H1 (cell line): ENCODE measurements at regions not wholly inside any gene's neighbourhood (a gene's known extent, or its start where the extent isn't known, plus 50 kb on each side); places are given as distances from the start of the nearest gene placed in this dataset.

Experiments used
- CTCF ChIA-PET: fragments of 300-600 bp; sonication (Branson Sonifier 250); formaldehyde crosslinking; loops from one replicate; lab custom pipeline; 2021; ENCODE audit not compliant: partially characterized antibody; lab: Charles Lee
- POLR2A ChIA-PET: fragments of 300-600 bp; sonication (Branson Sonifier 250); formaldehyde crosslinking; loops from one replicate; lab custom pipeline; 2021; ENCODE audit warnings: inconsistent platforms; ENCODE audit not compliant: partially characterized antibody; lab: Charles Lee
- DNase-seq, 2 experiments: peaks; one replicate each; pipeline versions ENCODE4 v3.0.0 to v3.0.0-alpha.2; 2010 to 2022; ENCODE audit warnings: low spot score in 2 of 2, low read depth in 1 of 2, mixed read lengths in 1 of 2
- FAIRE-seq: peaks from 2 replicates; lab custom pipeline; 2011; peaks lifted over from hg19 to GRCh38; lab: Jason Lieb, UNC
- H2AFZ ChIP-seq: 2 replicates; pipeline ENCODE4 v1.8.1; 2012; ENCODE audit warnings: low read length, inconsistent platforms
- H2AK5ac ChIP-seq: 2 replicates; pipeline ENCODE4 v1.6.1; 2013; ENCODE audit warnings: low read depth, low read length
- H2BK120ac ChIP-seq: replicated peaks from 2 replicates; pipeline ENCODE3; 2013; ENCODE audit warnings: low read depth, low read length, inconsistent platforms
- H2BK12ac ChIP-seq: 2 replicates; pipeline ENCODE4 v1.6.1; 2013; ENCODE audit warnings: low read depth, low read length
- H2BK15ac ChIP-seq: 2 replicates; pipeline ENCODE4 v1.6.1; 2013; ENCODE audit warnings: low read length
- H2BK20ac ChIP-seq: 2 replicates; pipeline ENCODE4 v1.6.1; 2013; ENCODE audit warnings: low read length
- H2BK5ac ChIP-seq: 2 replicates; pipeline ENCODE4 v1.6.1; 2013; ENCODE audit warnings: low read depth, low read length
- H3K14ac ChIP-seq: 2 replicates; pipeline ENCODE4 v1.6.1; 2013; ENCODE audit warnings: inconsistent platforms; ENCODE audit not compliant: insufficient read length
- H3K18ac ChIP-seq: 2 replicates; pipeline ENCODE4 v1.6.1; 2013; ENCODE audit warnings: low read length; ENCODE audit errors: extremely low read depth
- H3K23ac ChIP-seq: 2 replicates; pipeline ENCODE4 v1.6.1; 2013; ENCODE audit warnings: inconsistent platforms; ENCODE audit not compliant: insufficient read length
- H3K23me2 ChIP-seq: 2 replicates; pipeline ENCODE4 v1.6.1; 2013; ENCODE audit warnings: low read depth, low read length
- H3K27ac ChIP-seq: 2 replicates; pipeline ENCODE4 v1.6.1; 2011; ENCODE audit warnings: low read depth, low read length, inconsistent platforms
- H3K27me3 ChIP-seq, 4 experiments: replicated peaks in 1 of 4; 1 replicate in 1 of 4; 2 replicates in 3 of 4; pipeline versions ENCODE4 v1.6.1 to v1.8.1; 2011 to 2013; ENCODE audit warnings: low read length in 3 of 4, mild to moderate bottlenecking in 3 of 4, inconsistent platforms in 2 of 4, mixed read lengths in 2 of 4, moderate library complexity in 1 of 4; ENCODE audit not compliant: control insufficient read depth in 3 of 4, insufficient read depth in 3 of 4; ENCODE audit errors: extremely low read depth in 1 of 4
- H3K36me3 ChIP-seq, 4 experiments: 2 replicates each; pipeline versions ENCODE4 v1.6.1 to v1.8.1; 2011 to 2013; ENCODE audit warnings: mild to moderate bottlenecking in 4 of 4, low read length in 3 of 4, moderate library complexity in 2 of 4, control low read depth in 1 of 4, inconsistent platforms in 1 of 4; ENCODE audit not compliant: insufficient read depth in 4 of 4, control insufficient read depth in 2 of 4
- H3K4ac ChIP-seq: replicated peaks from 2 replicates; pipeline ENCODE3; 2013; ENCODE audit warnings: low read length, low read depth, mixed read lengths, inconsistent platforms; ENCODE audit not compliant: insufficient read length
- H3K4me1 ChIP-seq, 4 experiments: replicated peaks in 1 of 4; 1 replicate in 1 of 4; 2 replicates in 3 of 4; pipeline versions ENCODE4 v1.6.1 to v1.8.1; 2011 to 2013; ENCODE audit warnings: low read length in 3 of 4, inconsistent platforms in 2 of 4, mixed read lengths in 1 of 4; ENCODE audit not compliant: insufficient read depth in 4 of 4, control insufficient read depth in 3 of 4
- H3K4me2 ChIP-seq, 2 experiments: 2 replicates each; pipeline versions ENCODE4 v1.6.1 to v1.8.1; 2011 to 2013; ENCODE audit warnings: low read depth in 2 of 2, low read length in 2 of 2, control low read depth in 1 of 2, inconsistent platforms in 1 of 2, mild to moderate bottlenecking in 1 of 2; ENCODE audit not compliant: insufficient read depth in 1 of 2
- H3K4me3 ChIP-seq, 4 experiments: fragments of 200-600, 300-600 bp in 1 of 4; sonication (generic), shearing (Covaris generic), sonication (Bioruptor Twin) in 1 of 4; 2 replicates each; pipeline versions ENCODE4 v1.5.1 to v1.8.1; 2011 to 2016; ENCODE audit warnings: low read length in 4 of 4, low read depth in 3 of 4, control low read depth in 2 of 4, inconsistent platforms in 2 of 4, mild to moderate bottlenecking in 2 of 4, mixed read lengths in 1 of 4, moderate library complexity in 1 of 4; ENCODE audit not compliant: insufficient read depth in 2 of 4; ENCODE audit errors: extremely low read depth in 1 of 4
- H3K56ac ChIP-seq: replicated peaks from 2 replicates; pipeline ENCODE3; 2013; ENCODE audit warnings: low read depth, mild to moderate bottlenecking, mixed read lengths, low read length, inconsistent platforms; ENCODE audit not compliant: insufficient read length
- H3K79me1 ChIP-seq: 2 replicates; pipeline ENCODE4 v1.6.1; 2013; ENCODE audit warnings: low read depth, low read length, control low read depth
- H3K79me2 ChIP-seq, 2 experiments: 2 replicates each; pipeline versions ENCODE4 v1.6.1 to v1.8.1; 2012 to 2013; ENCODE audit warnings: low read length in 2 of 2, mild to moderate bottlenecking in 2 of 2, inconsistent platforms in 1 of 2; ENCODE audit not compliant: insufficient read depth in 2 of 2, control insufficient read depth in 1 of 2
- H3K9ac ChIP-seq, 4 experiments: replicated peaks in 1 of 4; 1 replicate in 1 of 4; 2 replicates in 3 of 4; pipeline versions ENCODE4 v1.6.1 to v1.8.1; 2011 to 2013; ENCODE audit warnings: low read depth in 3 of 4, low read length in 3 of 4, control low read depth in 2 of 4, mild to moderate bottlenecking in 2 of 4, moderate library complexity in 2 of 4, inconsistent platforms in 1 of 4; ENCODE audit errors: extremely low read depth in 1 of 4
- H3K9me3 ChIP-seq, 2 experiments: 2 replicates each; pipeline versions ENCODE4 v1.6.1 to v1.8.1; 2012 to 2013; ENCODE audit warnings: mild to moderate bottlenecking in 2 of 2, moderate library complexity in 2 of 2, control low read depth in 1 of 2, inconsistent platforms in 1 of 2, low read depth in 1 of 2, low read length in 1 of 2, mixed read lengths in 1 of 2; ENCODE audit not compliant: insufficient read depth in 2 of 2
- H4K20me1 ChIP-seq, 2 experiments: replicated peaks in 1 of 2; 2 replicates each; pipeline versions ENCODE3 to v1.8.1; 2011 to 2013; ENCODE audit warnings: inconsistent platforms in 2 of 2, low read length in 2 of 2, mild to moderate bottlenecking in 1 of 2; ENCODE audit not compliant: insufficient read depth in 2 of 2, control insufficient read depth in 1 of 2
- H4K5ac ChIP-seq: 2 replicates; pipeline ENCODE4 v1.6.1; 2013; ENCODE audit warnings: low read length, low read depth, mixed read lengths, inconsistent platforms; ENCODE audit not compliant: insufficient read length
- H4K8ac ChIP-seq: 2 replicates; pipeline ENCODE4 v1.8.0; 2013; ENCODE audit warnings: mild to moderate bottlenecking, moderate library complexity, low read length, inconsistent platforms; ENCODE audit not compliant: insufficient read depth; ENCODE audit errors: extremely low read depth
- H4K91ac ChIP-seq: replicated peaks from 2 replicates; pipeline ENCODE3; 2013; ENCODE audit warnings: low read length, mixed read lengths, inconsistent platforms; ENCODE audit not compliant: insufficient read length
- EZH2 ChIP-seq: fragments of 200-600 bp; sonication (generic); IDR thresholded peaks from 2 replicates; pipeline ENCODE4 v1.7.1; 2012; ENCODE audit warnings: low read depth, mild to moderate bottlenecking, moderate library complexity, low read length, inconsistent platforms; ENCODE audit not compliant: severe bottlenecking
- TBP ChIP-seq: IDR thresholded peaks from 2 replicates; pipeline ENCODE4 v1.6.1; 2011; ENCODE audit warnings: low read depth, low read length, improper control_type of control experiment
- WGBS, 2 experiments: shearing (Covaris generic) in 1 of 2; methylation state at CpG; one replicate each; pipeline versions ENCODE4 v1.1.6 to v1.1.7; 2013 to 2015; ENCODE audit warnings: low lambda C conversion rate in 2 of 2, mixed read lengths in 2 of 2, inconsistent platforms in 1 of 2, low coverage in 1 of 2, missing lambda C conversion rate in 1 of 2; ENCODE audit not compliant: insufficient replicate concordance in 2 of 2, insufficient coverage in 1 of 2, insufficient read length in 1 of 2; ENCODE audit errors: extremely low coverage in 1 of 2, missing lambda C conversion rate in 1 of 2; 5-methylcytosine and 5-hydroxymethylcytosine counted together
- TF ChIP-seq, protein P1 (sequence below): IDR thresholded peaks from 2 replicates; pipeline ENCODE4 v1.6.1; 2011; ENCODE audit warnings: low read length, improper control_type of control experiment
- TF ChIP-seq, protein P2 (sequence below), 3 experiments: IDR thresholded peaks; 1 replicate in 2 of 3; 2 replicates in 1 of 3; pipeline versions ENCODE4 v1.5.1 to v1.6.1; 2011; ENCODE audit warnings: low read length in 3 of 3, mild to moderate bottlenecking in 3 of 3, inconsistent platforms in 2 of 3, low read depth in 1 of 3, moderate library complexity in 1 of 3; ENCODE audit not compliant: insufficient read depth in 1 of 3; ENCODE audit errors: control extremely low read depth in 1 of 3

DNA sequence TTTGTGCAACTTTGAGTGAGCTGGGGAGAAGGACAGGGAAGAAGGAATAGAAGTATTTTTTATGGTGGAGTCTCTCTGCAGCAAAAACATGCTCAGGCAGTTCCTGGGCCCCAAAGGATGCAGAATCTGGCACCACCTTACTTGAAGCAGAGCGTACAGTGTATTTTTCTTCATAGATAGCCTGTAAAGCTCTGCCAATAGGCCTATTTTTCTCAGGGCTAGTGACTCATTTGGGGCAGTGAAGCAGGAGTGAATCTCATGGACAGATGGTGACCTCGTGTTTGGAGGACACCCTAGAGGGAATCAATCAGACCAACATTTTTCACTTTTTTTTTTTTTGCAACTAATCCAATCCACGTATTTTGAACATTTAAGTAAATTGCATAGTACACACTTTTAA, 268.1 kb upstream of the CXCR4 start:
- WGBS, 2 experiments = 89% methylated on average over 3 of the region's 3 CpGs; no CpG with 5 or more reads in 1 of the 2 experiments
- no peak overlapping the region for H3K14ac ChIP-seq
- no peak overlapping the region for H3K56ac ChIP-seq
- H4K91ac ChIP-seq = no peak overlapping the region
- CTCF ChIA-PET = interaction anchor here (0.6 to 11.1 kb wide), 8 partner anchors 9 to 1109 kb away, joined by 3 to 144 read pairs (median 4); no protein-coding TSS in a partner anchor
- no peak overlapping the region for H3K23ac ChIP-seq
- POLR2A ChIA-PET = no interaction called here
- peak in 1 of 2 experiments; percentile 8 for DNase-seq
- H3K79me2 ChIP-seq = no peaks in the 10 kb centered on the region
- no peak overlapping the region for H4K8ac ChIP-seq
- no peaks in the 10 kb centered on the region for H3K4me1 ChIP-seq
- no peak overlapping the region for H3K9ac ChIP-seq
- H3K23me2 ChIP-seq = no peaks in the 10 kb centered on the region
- no peak overlapping the region for H3K4me3 ChIP-seq
- H3K4ac ChIP-seq = no peak overlapping the region
- H3K27ac ChIP-seq = no peak overlapping the region
- no peaks in the 10 kb centered on the region for H3K27me3 ChIP-seq
- no peak overlapping the region for H2AFZ ChIP-seq
- no peak for FAIRE-seq
- no peak overlapping the region for H2AK5ac ChIP-seq
- no peak overlapping the region for H2BK12ac ChIP-seq
- no peak overlapping the region for H2BK20ac ChIP-seq
- no peak overlapping the region for H4K5ac ChIP-seq
- H3K36me3 ChIP-seq = no peaks in the 10 kb centered on the region
- H3K18ac ChIP-seq = no peak overlapping the region
- no peak overlapping the region for H2BK15ac ChIP-seq
- no peak overlapping the region for H2BK5ac ChIP-seq
- H3K79me1 ChIP-seq = no peaks in the 10 kb centered on the region
- H2BK120ac ChIP-seq = no peak overlapping the region
- no peaks in the 10 kb centered on the region for H4K20me1 ChIP-seq
- no peaks in the 10 kb centered on the region for H3K9me3 ChIP-seq
- H3K4me2 ChIP-seq = no peak overlapping the region
- TF ChIP-seq, protein P1, sequence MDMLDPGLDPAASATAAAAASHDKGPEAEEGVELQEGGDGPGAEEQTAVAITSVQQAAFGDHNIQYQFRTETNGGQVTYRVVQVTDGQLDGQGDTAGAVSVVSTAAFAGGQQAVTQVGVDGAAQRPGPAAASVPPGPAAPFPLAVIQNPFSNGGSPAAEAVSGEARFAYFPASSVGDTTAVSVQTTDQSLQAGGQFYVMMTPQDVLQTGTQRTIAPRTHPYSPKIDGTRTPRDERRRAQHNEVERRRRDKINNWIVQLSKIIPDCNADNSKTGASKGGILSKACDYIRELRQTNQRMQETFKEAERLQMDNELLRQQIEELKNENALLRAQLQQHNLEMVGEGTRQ = no peak
- TF ChIP-seq, protein P2, sequence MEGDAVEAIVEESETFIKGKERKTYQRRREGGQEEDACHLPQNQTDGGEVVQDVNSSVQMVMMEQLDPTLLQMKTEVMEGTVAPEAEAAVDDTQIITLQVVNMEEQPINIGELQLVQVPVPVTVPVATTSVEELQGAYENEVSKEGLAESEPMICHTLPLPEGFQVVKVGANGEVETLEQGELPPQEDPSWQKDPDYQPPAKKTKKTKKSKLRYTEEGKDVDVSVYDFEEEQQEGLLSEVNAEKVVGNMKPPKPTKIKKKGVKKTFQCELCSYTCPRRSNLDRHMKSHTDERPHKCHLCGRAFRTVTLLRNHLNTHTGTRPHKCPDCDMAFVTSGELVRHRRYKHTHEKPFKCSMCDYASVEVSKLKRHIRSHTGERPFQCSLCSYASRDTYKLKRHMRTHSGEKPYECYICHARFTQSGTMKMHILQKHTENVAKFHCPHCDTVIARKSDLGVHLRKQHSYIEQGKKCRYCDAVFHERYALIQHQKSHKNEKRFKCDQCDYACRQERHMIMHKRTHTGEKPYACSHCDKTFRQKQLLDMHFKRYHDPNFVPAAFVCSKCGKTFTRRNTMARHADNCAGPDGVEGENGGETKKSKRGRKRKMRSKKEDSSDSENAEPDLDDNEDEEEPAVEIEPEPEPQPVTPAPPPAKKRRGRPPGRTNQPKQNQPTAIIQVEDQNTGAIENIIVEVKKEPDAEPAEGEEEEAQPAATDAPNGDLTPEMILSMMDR (IDR thresholded peaks at IDR 0.05; ENCODE audit: control extremely low read depth in 1 of 3, insufficient read depth in 1 of 3, low read depth in 1 of 3, low read length in 3 of 3) = no peak
- TF ChIP-seq EZH2 (no peak), TBP (no peak)
